Liver (tissue), 8 donors: ENCODE measurements at regions not wholly inside any gene's neighbourhood (a gene's known extent, or its start where the extent isn't known, plus 50 kb on each side); places are given as distances from the start of the nearest gene placed in this dataset.

ENCODE experiments used
- DNase-seq: peaks from one replicate; pipeline ENCODE4 v3.0.0-alpha.2; 2017; ENCODE audit warnings: low spot score
- H3K27ac ChIP-seq, 2 donors: one replicate each; pipeline ENCODE4 v1.7.0; 2013; ENCODE audit warnings: inconsistent platforms in 2 of 2, low read length in 2 of 2, control low read depth in 1 of 2, low read depth in 1 of 2, mild to moderate bottlenecking in 1 of 2
- H3K27me3 ChIP-seq, 4 donors: one replicate each; pipeline versions ENCODE4 v1.6.1 to v1.7.0; 2013; ENCODE audit warnings: low read length in 3 of 4, inconsistent platforms in 1 of 4, mild to moderate bottlenecking in 1 of 4, moderate library complexity in 1 of 4; ENCODE audit not compliant: control insufficient read depth in 4 of 4, insufficient read depth in 4 of 4
- H3K36me3 ChIP-seq, 4 donors: one replicate each; pipeline versions ENCODE4 v1.6.1 to v1.7.0; 2013; ENCODE audit warnings: low read length in 3 of 4, mild to moderate bottlenecking in 3 of 4, low read depth in 1 of 4, moderate library complexity in 1 of 4; ENCODE audit not compliant: control insufficient read depth in 4 of 4, insufficient read depth in 3 of 4
- H3K4me1 ChIP-seq, 4 donors: one replicate each; pipeline versions ENCODE4 v1.6.1 to v1.7.0; 2013; ENCODE audit warnings: low read length in 3 of 4, mild to moderate bottlenecking in 3 of 4, moderate library complexity in 1 of 4; ENCODE audit not compliant: control insufficient read depth in 4 of 4, insufficient read depth in 4 of 4
- H3K4me3 ChIP-seq, 3 donors: one replicate each; pipeline versions ENCODE4 v1.6.1 to v1.7.0; 2013; ENCODE audit warnings: low read length in 3 of 3, control low read depth in 1 of 3, low read depth in 1 of 3, mild to moderate bottlenecking in 1 of 3
- H3K9ac ChIP-seq, 2 donors: one replicate each; pipeline ENCODE4 v1.7.0; 2013; ENCODE audit warnings: low read length in 2 of 2, mild to moderate bottlenecking in 2 of 2, moderate library complexity in 2 of 2, control low read depth in 1 of 2, low read depth in 1 of 2
- H3K9me3 ChIP-seq, 4 donors: one replicate each; pipeline versions ENCODE4 v1.6.1 to v1.7.0; 2013; ENCODE audit warnings: low read length in 3 of 4; ENCODE audit not compliant: control insufficient read depth in 4 of 4
- ATF3 ChIP-seq: IDR thresholded peaks from 2 replicates; pipeline ENCODE4 v1.6.1; 2016; ENCODE audit warnings: antibody characterized with exemption
- CTCF ChIP-seq: fragments of 150-350 bp; IDR thresholded peaks from 2 replicates; pipeline ENCODE4 v1.5.1; 2017; ENCODE audit warnings: improper control_type of control experiment, low read depth, low read length; ENCODE audit not compliant: missing input control
- EGR1 ChIP-seq, 2 donors: IDR thresholded peaks; 2 replicates each; pipeline ENCODE4 v1.6.1; 2016 to 2018; ENCODE audit warnings: antibody characterized with exemption in 2 of 2, low read depth in 2 of 2
- FOXA1 ChIP-seq: IDR thresholded peaks from 2 replicates; pipeline ENCODE4 v1.6.1; 2016; ENCODE audit warnings: antibody characterized with exemption
- FOXA2 ChIP-seq: IDR thresholded peaks from 2 replicates; pipeline ENCODE4 v1.6.1; 2016; ENCODE audit warnings: antibody characterized with exemption
- GABPA ChIP-seq, 2 donors: IDR thresholded peaks in 1 of 2; conservative IDR thresholded peaks in 1 of 2; 2 replicates each; pipeline ENCODE4 v1.6.1; 2016; ENCODE audit warnings: antibody characterized with exemption in 2 of 2, mild to moderate bottlenecking in 1 of 2, moderate library complexity in 1 of 2
- HNF4A ChIP-seq, 2 donors: conservative IDR thresholded peaks; 2 replicates each; pipeline ENCODE4 v1.6.1; 2016; ENCODE audit warnings: antibody characterized with exemption in 2 of 2, mild to moderate bottlenecking in 2 of 2
- HNF4G ChIP-seq: IDR thresholded peaks from 2 replicates; pipeline ENCODE4 v1.6.1; 2016; ENCODE audit warnings: antibody characterized with exemption
- JUND ChIP-seq, 2 donors: IDR thresholded peaks; 2 replicates each; pipeline ENCODE4 v1.6.1; 2016; ENCODE audit warnings: antibody characterized with exemption in 2 of 2
- NR2F2 ChIP-seq: IDR thresholded peaks from 2 replicates; pipeline ENCODE4 v1.6.1; 2016; ENCODE audit warnings: antibody characterized with exemption
- RAD21 ChIP-seq, 2 donors: IDR thresholded peaks; 2 replicates each; pipeline ENCODE4 v1.6.1; 2016; ENCODE audit warnings: antibody characterized with exemption in 2 of 2, mild to moderate bottlenecking in 2 of 2
- REST ChIP-seq: IDR thresholded peaks from 2 replicates; pipeline ENCODE4 v1.6.1; 2016; ENCODE audit warnings: antibody characterized with exemption, mild to moderate bottlenecking
- RXRA ChIP-seq, 2 donors: IDR thresholded peaks; 2 replicates each; pipeline ENCODE4 v1.6.1; 2017 to 2018; ENCODE audit warnings: antibody characterized with exemption in 2 of 2, mild to moderate bottlenecking in 1 of 2
- SP1 ChIP-seq: IDR thresholded peaks from 2 replicates; pipeline ENCODE4 v1.6.1; 2018; ENCODE audit warnings: antibody characterized with exemption, mild to moderate bottlenecking
- TAF1 ChIP-seq: conservative IDR thresholded peaks from 2 replicates; pipeline ENCODE4 v1.6.1; 2016; ENCODE audit warnings: antibody characterized with exemption, mild to moderate bottlenecking
- YY1 ChIP-seq: IDR thresholded peaks from 2 replicates; pipeline ENCODE4 v1.6.1; 2016; ENCODE audit warnings: antibody characterized with exemption, mild to moderate bottlenecking
- ZBTB33 ChIP-seq: IDR thresholded peaks from 2 replicates; pipeline ENCODE4 v1.6.1; 2016; ENCODE audit warnings: antibody characterized with exemption
- WGBS: extraction: QIAGEN DNeasy Blood & Tissue Kit; methylation state at CpG from one replicate; pipeline ENCODE4 v1.1.7; 2013; 5-methylcytosine and 5-hydroxymethylcytosine counted together
- donor health status: healthy.
- donor health status: healthy.
- donor health status: healthy.
- donor health status: healthy.
- donor health status: healthy.

- WGBS, result 93% methylated on average over 5 of the region's 5 CpGs
- Histone ChIP-seq H3K27me3 (no peaks in the 10 kb centered on the region), H3K9me3 (no peaks in the 10 kb centered on the region), H3K9ac (no peak overlapping the region), H3K27ac (no peak overlapping the region), H3K36me3 (no peaks in the 10 kb centered on the region), H3K4me3 (no peak overlapping the region), H3K4me1 (no peaks in the 10 kb centered on the region)
- no peak for TF ChIP-seq ATF3
- TF ChIP-seq SP1, result no peak
- TF ChIP-seq EGR1 (IDR thresholded peaks at IDR 0.05; ENCODE audit: low read depth in 2 of 2), result no peak
- TF ChIP-seq REST, result no peak
- TF ChIP-seq RXRA (IDR thresholded peaks at IDR 0.05), result no peak
- TF ChIP-seq GABPA (IDR thresholded peaks at IDR 0.05 in 1 of 2, conservative IDR thresholded peaks at IDR 0.05 in 1 of 2), result no peak
- TF ChIP-seq JUND (IDR thresholded peaks at IDR 0.05), result no peak
- TF ChIP-seq TAF1, result no peak
- no peak for TF ChIP-seq FOXA1
- no peak for TF ChIP-seq RAD21 (IDR thresholded peaks at IDR 0.05)
- no peak for TF ChIP-seq ZBTB33
- DNase-seq, result no peak
Measured at GRCh38 chr1:24261977-24262376, 57.2 kb upstream of the GRHL3 start.

GRCh38 chr1:24258735-24259424 lies 60.3 kb upstream of the GRHL3 start:
- no peaks in the 10 kb centered on the region for H3K36me3 ChIP-seq
- no peak overlapping the region for H3K4me3 ChIP-seq
- H3K9ac ChIP-seq, result no peak overlapping the region
- no peaks in the 10 kb centered on the region for H3K9me3 ChIP-seq
- no peak for DNase-seq
- H3K4me1 ChIP-seq, result no peaks in the 10 kb centered on the region
- 95% methylated on average over 16 of the region's 16 CpGs for WGBS
- H3K27ac ChIP-seq, result no peak overlapping the region
- H3K27me3 ChIP-seq, result peaks cover 0 to 2% (median 0%) of the 10 kb centered on the region in 4 donors
- TF ChIP-seq REST (no peak), CTCF (no peak), HNF4G (no peak), JUND (IDR thresholded peaks at IDR 0.05) (no peak), TAF1 (no peak), FOXA1 (no peak), YY1 (no peak), SP1 (no peak), HNF4A (conservative IDR thresholded peaks at IDR 0.05) (no peak), FOXA2 (no peak), RXRA (IDR thresholded peaks at IDR 0.05) (no peak), GABPA (IDR thresholded peaks at IDR 0.05 in 1 of 2, conservative IDR thresholded peaks at IDR 0.05 in 1 of 2) (no peak), ZBTB33 (no peak), ATF3 (no peak), NR2F2 (no peak), RAD21 (IDR thresholded peaks at IDR 0.05) (no peak)
